ENCODE measurements at regions not wholly inside any gene's neighbourhood (a gene's known extent, or its start where the extent isn't known, plus 50 kb on each side); places are given as distances from the start of the nearest gene placed in this dataset.
A peak's percentile ranks its signal among the peaks of the same experiment; 100 is the strongest.

- Histone ChIP-seq H3K4me1 (ENCODE audit: control insufficient read depth, low read depth, low read length) (no peaks in the 10 kb centered on the region), H3K36me3 (ENCODE audit: control insufficient read depth, insufficient read depth, low read length) (no peaks in the 10 kb centered on the region), H4K8ac (ENCODE audit: low read depth, low read length) (no peak overlapping the region), H3K4ac (ENCODE audit: low read depth, low read length) (no peak overlapping the region), H3K27me3 (ENCODE audit: insufficient read depth, low read length, poor library complexity) (no peaks in the 10 kb centered on the region), H2BK15ac (replicated peaks; ENCODE audit: low read depth) (no peak overlapping the region), H3K79me1 (ENCODE audit: low read length) (no peaks in the 10 kb centered on the region), H3K27ac (ENCODE audit: low read depth, low read length) (no peak overlapping the region), H3K18ac (ENCODE audit: low read length) (no peak overlapping the region), H3K23ac (ENCODE audit: low read length) (no peak overlapping the region), H3K79me2 (ENCODE audit: control insufficient read depth, insufficient read depth, low read length) (no peaks in the 10 kb centered on the region), H3K9ac (ENCODE audit: low read length) (no peak overlapping the region), H2AK5ac (ENCODE audit: low read length) (no peak overlapping the region), H3K4me2 (ENCODE audit: low read length) (no peak overlapping the region), H3K4me3 (ENCODE audit: low read length) (no peak overlapping the region), H2BK120ac (ENCODE audit: low read depth, low read length) (no peak overlapping the region), H2BK5ac (ENCODE audit: low read length) (no peak overlapping the region), H4K5ac (ENCODE audit: low read length) (no peak overlapping the region), H3K56ac (ENCODE audit: low read length) (no peak overlapping the region)
- no peak for DNase-seq
These were observed 678.8 kb downstream of the MCTP2 start for GRCh38 chr15:94910166-94910565.

DNA sequence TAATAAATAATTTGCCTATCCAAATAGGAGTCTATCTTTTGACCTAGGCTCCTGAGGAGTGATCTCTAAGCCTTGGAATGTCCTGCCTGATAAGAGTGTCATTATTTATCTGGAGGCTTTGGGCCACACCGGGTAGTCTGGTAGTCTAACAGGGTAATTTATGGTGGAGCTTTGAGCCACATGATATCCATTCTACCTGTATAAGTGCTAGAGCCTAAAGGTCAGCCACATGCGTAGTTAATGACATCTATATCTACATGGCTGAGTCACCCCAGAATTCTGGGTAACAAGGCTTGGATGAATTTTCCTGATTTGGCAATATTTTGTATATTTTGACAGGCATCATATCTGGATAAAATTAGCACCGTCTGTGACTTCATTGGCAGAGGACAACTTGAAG is 681.4 kb downstream of the MCTP2 start:
- WGBS (ENCODE audit: extremely low coverage, insufficient coverage, low lambda C conversion rate), result no CpG with 5 or more reads among the region's 3 CpGs
- H2BK5ac ChIP-seq (ENCODE audit: low read length), result no peak overlapping the region
- no peak overlapping the region for H3K18ac ChIP-seq (ENCODE audit: low read length)
- H3K27me3 ChIP-seq (ENCODE audit: insufficient read depth, low read length, poor library complexity), result no peaks in the 10 kb centered on the region
- H3K36me3 ChIP-seq (ENCODE audit: control insufficient read depth, insufficient read depth, low read length), result no peaks in the 10 kb centered on the region
- no peak overlapping the region for H2AK5ac ChIP-seq (ENCODE audit: low read length)
- no peaks in the 10 kb centered on the region for H3K79me2 ChIP-seq (ENCODE audit: control insufficient read depth, insufficient read depth, low read length)
- no peak overlapping the region for H3K23ac ChIP-seq (ENCODE audit: low read length)
- no peak overlapping the region for H3K4me2 ChIP-seq (ENCODE audit: low read length)
- no peak overlapping the region for H3K9ac ChIP-seq (ENCODE audit: low read length)
- H4K5ac ChIP-seq (ENCODE audit: low read length), result no peak overlapping the region
- no peak overlapping the region for H4K8ac ChIP-seq (ENCODE audit: low read depth, low read length)
- no peaks in the 10 kb centered on the region for H3K79me1 ChIP-seq (ENCODE audit: low read length)
- H3K4ac ChIP-seq (ENCODE audit: low read depth, low read length), result no peak overlapping the region
- H2BK15ac ChIP-seq (replicated peaks; ENCODE audit: low read depth), result no peak overlapping the region
- no peak overlapping the region for H3K56ac ChIP-seq (ENCODE audit: low read length)
- no peaks in the 10 kb centered on the region for H3K4me1 ChIP-seq (ENCODE audit: control insufficient read depth, low read depth, low read length)
- H2BK120ac ChIP-seq (ENCODE audit: low read depth, low read length), result no peak overlapping the region
- peak; percentile 34 for DNase-seq
- H3K27ac ChIP-seq (ENCODE audit: low read depth, low read length), result no peak overlapping the region
- H3K4me3 ChIP-seq (ENCODE audit: low read length), result no peak overlapping the region

DNA sequence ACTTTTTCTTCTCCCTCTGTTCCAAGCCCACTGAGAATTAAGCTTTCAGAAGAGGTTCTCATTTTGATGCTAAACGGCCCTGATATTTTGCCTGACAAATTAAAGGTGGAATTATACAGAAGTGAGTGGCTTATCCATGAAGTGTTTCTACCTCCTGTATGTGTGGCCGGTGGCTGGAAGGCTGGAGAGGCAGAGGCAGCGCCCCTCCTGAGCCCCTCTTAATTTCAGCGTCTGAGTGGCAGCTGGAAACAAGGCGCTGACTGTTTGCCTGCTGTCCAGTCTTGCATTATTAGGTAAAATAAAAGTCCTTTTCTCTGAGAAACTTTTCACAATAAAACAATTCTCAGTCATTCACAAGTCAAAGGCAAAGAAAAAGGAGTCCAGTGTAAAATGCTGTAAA is 685.7 kb downstream of the MCTP2 start:
- Histone ChIP-seq H3K27ac (ENCODE audit: low read depth, low read length) (no peak overlapping the region), H3K9ac (ENCODE audit: low read length) (no peak overlapping the region), H3K18ac (ENCODE audit: low read length) (no peak overlapping the region), H3K4me1 (ENCODE audit: control insufficient read depth, low read depth, low read length) (no peaks in the 10 kb centered on the region), H2BK5ac (ENCODE audit: low read length) (no peak overlapping the region), H2AK5ac (ENCODE audit: low read length) (no peak overlapping the region), H3K27me3 (ENCODE audit: insufficient read depth, low read length, poor library complexity) (no peaks in the 10 kb centered on the region), H3K79me1 (ENCODE audit: low read length) (no peaks in the 10 kb centered on the region), H3K56ac (ENCODE audit: low read length) (no peak overlapping the region), H3K23ac (ENCODE audit: low read length) (no peak overlapping the region), H3K4me2 (ENCODE audit: low read length) (no peak overlapping the region), H4K8ac (ENCODE audit: low read depth, low read length) (no peak overlapping the region), H3K4me3 (ENCODE audit: low read length) (no peak overlapping the region), H2BK120ac (ENCODE audit: low read depth, low read length) (no peak overlapping the region), H2BK15ac (replicated peaks; ENCODE audit: low read depth) (no peak overlapping the region), H3K79me2 (ENCODE audit: control insufficient read depth, insufficient read depth, low read length) (no peaks in the 10 kb centered on the region), H3K4ac (ENCODE audit: low read depth, low read length) (peak overlapping the region; percentile 25), H3K36me3 (ENCODE audit: control insufficient read depth, insufficient read depth, low read length) (no peaks in the 10 kb centered on the region), H4K5ac (ENCODE audit: low read length) (no peak overlapping the region)
- no peak for DNase-seq
- no CpG with 5 or more reads among the region's 5 CpGs for WGBS (ENCODE audit: extremely low coverage, insufficient coverage, low lambda C conversion rate)

DNA sequence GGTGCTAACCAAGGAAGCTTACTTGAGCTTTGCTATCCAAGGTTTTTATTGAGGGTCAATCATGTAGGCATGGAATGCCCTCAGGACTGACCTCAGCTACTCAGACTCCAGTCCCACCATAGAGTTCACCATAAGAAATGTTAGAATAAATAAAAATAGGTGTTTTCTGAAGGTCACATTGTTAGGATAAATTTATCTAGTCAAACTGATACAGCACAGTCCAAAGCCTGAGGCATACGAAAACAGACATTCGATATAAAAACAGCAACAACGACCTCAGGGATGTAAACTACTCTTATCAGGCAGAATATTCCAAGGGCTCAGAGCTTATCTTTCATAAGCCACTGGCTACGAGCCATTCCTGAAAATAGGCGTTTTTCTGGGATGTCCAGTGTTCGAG is 690.6 kb downstream of the MCTP2 start:
- no peak overlapping the region for H4K5ac ChIP-seq (ENCODE audit: low read length)
- no peak overlapping the region for H2BK120ac ChIP-seq (ENCODE audit: low read depth, low read length)
- no peaks in the 10 kb centered on the region for H3K79me1 ChIP-seq (ENCODE audit: low read length)
- no peak overlapping the region for H2BK15ac ChIP-seq (replicated peaks; ENCODE audit: low read depth)
- H3K27me3 ChIP-seq (ENCODE audit: insufficient read depth, low read length, poor library complexity), result no peaks in the 10 kb centered on the region
- no CpG with 5 or more reads among the region's 6 CpGs for WGBS (ENCODE audit: extremely low coverage, insufficient coverage, low lambda C conversion rate)
- no peaks in the 10 kb centered on the region for H3K4me1 ChIP-seq (ENCODE audit: control insufficient read depth, low read depth, low read length)
- H3K36me3 ChIP-seq (ENCODE audit: control insufficient read depth, insufficient read depth, low read length), result no peaks in the 10 kb centered on the region
- no peak overlapping the region for H3K4me2 ChIP-seq (ENCODE audit: low read length)
- no peak overlapping the region for H2AK5ac ChIP-seq (ENCODE audit: low read length)
- H3K4me3 ChIP-seq (ENCODE audit: low read length), result no peak overlapping the region
- no peak overlapping the region for H2BK5ac ChIP-seq (ENCODE audit: low read length)
- DNase-seq, result no peak
- no peak overlapping the region for H3K27ac ChIP-seq (ENCODE audit: low read depth, low read length)
- no peak overlapping the region for H4K8ac ChIP-seq (ENCODE audit: low read depth, low read length)
- H3K56ac ChIP-seq (ENCODE audit: low read length), result no peak overlapping the region
- no peak overlapping the region for H3K9ac ChIP-seq (ENCODE audit: low read length)
- H3K79me2 ChIP-seq (ENCODE audit: control insufficient read depth, insufficient read depth, low read length), result no peaks in the 10 kb centered on the region
- no peak overlapping the region for H3K23ac ChIP-seq (ENCODE audit: low read length)
- H3K4ac ChIP-seq (ENCODE audit: low read depth, low read length), result no peak overlapping the region
- H3K18ac ChIP-seq (ENCODE audit: low read length), result no peak overlapping the region

DNA sequence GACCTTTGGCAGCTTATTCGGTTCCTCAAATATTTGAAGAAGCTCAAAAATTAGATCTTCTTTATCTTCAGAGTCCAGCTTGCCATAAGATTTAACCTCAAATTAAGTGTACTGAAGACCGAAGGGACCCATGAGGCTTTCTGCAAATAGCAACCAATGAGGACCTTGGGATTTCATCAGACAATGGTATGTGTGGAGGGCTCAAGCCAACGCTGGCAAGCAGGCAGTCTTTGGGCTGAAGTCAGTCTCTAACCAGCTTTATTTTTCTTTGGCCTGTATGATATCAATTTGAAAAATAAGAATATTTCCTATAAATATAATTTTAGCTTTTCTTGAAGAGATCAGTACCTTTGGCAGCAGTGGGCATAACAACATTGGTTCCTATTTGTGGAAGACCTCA is 692.7 kb downstream of the MCTP2 start:
- Histone ChIP-seq H4K5ac (ENCODE audit: low read length) (no peak overlapping the region), H3K18ac (ENCODE audit: low read length) (no peak overlapping the region), H2BK15ac (replicated peaks; ENCODE audit: low read depth) (no peak overlapping the region), H3K23ac (ENCODE audit: low read length) (no peak overlapping the region), H3K79me2 (ENCODE audit: control insufficient read depth, insufficient read depth, low read length) (no peaks in the 10 kb centered on the region), H3K4ac (ENCODE audit: low read depth, low read length) (no peak overlapping the region), H2BK5ac (ENCODE audit: low read length) (no peak overlapping the region), H3K79me1 (ENCODE audit: low read length) (no peaks in the 10 kb centered on the region), H3K27me3 (ENCODE audit: insufficient read depth, low read length, poor library complexity) (no peaks in the 10 kb centered on the region), H3K4me3 (ENCODE audit: low read length) (no peak overlapping the region), H3K36me3 (ENCODE audit: control insufficient read depth, insufficient read depth, low read length) (no peaks in the 10 kb centered on the region), H2AK5ac (ENCODE audit: low read length) (no peak overlapping the region), H3K4me1 (ENCODE audit: control insufficient read depth, low read depth, low read length) (no peaks in the 10 kb centered on the region), H3K4me2 (ENCODE audit: low read length) (no peak overlapping the region), H2BK120ac (ENCODE audit: low read depth, low read length) (no peak overlapping the region), H4K8ac (ENCODE audit: low read depth, low read length) (no peak overlapping the region), H3K9ac (ENCODE audit: low read length) (no peak overlapping the region), H3K27ac (ENCODE audit: low read depth, low read length) (no peak overlapping the region), H3K56ac (ENCODE audit: low read length) (no peak overlapping the region)
- DNase-seq, result no peak
- WGBS (ENCODE audit: extremely low coverage, insufficient coverage, low lambda C conversion rate), result no CpG with 5 or more reads among the region's 3 CpGs

DNA sequence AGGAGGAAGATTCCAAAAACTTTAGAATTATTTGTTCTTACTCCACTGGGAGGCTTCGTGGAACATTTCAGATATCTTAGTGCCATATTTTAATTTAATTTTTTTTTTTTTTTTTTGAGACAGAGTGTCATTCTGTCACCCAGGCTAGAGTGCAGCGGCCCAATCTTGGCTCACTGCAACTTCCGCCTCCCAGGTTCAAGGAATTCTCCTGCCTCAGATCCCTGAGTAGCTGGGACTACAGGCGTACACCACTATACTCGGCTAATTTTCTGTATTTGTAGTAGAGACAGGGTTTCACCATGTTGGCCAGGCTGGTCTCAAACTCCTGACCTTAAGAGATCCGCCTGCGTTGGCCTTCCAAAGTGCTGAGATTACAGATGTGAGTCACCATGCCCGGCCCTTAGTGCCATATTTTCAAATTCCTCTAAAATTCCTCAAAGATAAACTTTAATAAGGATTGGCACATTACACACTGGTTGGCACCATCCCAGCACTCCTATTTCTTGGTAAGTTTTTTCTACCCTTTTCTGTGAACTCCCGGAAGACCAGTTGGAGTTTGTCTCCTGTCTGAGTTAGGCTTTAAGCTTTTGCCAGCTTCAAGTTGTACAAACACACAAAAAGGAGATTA is 693.7 kb downstream of the MCTP2 start:
- Histone ChIP-seq H3K4me3 (ENCODE audit: low read length) (no peak overlapping the region), H3K56ac (ENCODE audit: low read length) (no peak overlapping the region), H3K4ac (ENCODE audit: low read depth, low read length) (no peak overlapping the region), H4K5ac (ENCODE audit: low read length) (no peak overlapping the region), H2AK5ac (ENCODE audit: low read length) (no peak overlapping the region), H3K4me1 (ENCODE audit: control insufficient read depth, low read depth, low read length) (no peaks in the 10 kb centered on the region), H3K23ac (ENCODE audit: low read length) (no peak overlapping the region), H2BK15ac (replicated peaks; ENCODE audit: low read depth) (no peak overlapping the region), H3K36me3 (ENCODE audit: control insufficient read depth, insufficient read depth, low read length) (no peaks in the 10 kb centered on the region), H3K79me2 (ENCODE audit: control insufficient read depth, insufficient read depth, low read length) (no peaks in the 10 kb centered on the region), H2BK120ac (ENCODE audit: low read depth, low read length) (no peak overlapping the region), H3K27me3 (ENCODE audit: insufficient read depth, low read length, poor library complexity) (no peaks in the 10 kb centered on the region), H3K27ac (ENCODE audit: low read depth, low read length) (no peak overlapping the region), H3K9ac (ENCODE audit: low read length) (no peak overlapping the region), H3K4me2 (ENCODE audit: low read length) (no peak overlapping the region), H3K79me1 (ENCODE audit: low read length) (no peaks in the 10 kb centered on the region), H2BK5ac (ENCODE audit: low read length) (no peak overlapping the region), H3K18ac (ENCODE audit: low read length) (no peak overlapping the region), H4K8ac (ENCODE audit: low read depth, low read length) (no peak overlapping the region)
- no CpG with 5 or more reads among the region's 9 CpGs for WGBS (ENCODE audit: extremely low coverage, insufficient coverage, low lambda C conversion rate)
- no peak for DNase-seq
